ENCODE measurements at regions not wholly inside any gene's neighbourhood (a gene's known extent, or its start where the extent isn't known, plus 50 kb on each side); places are given as distances from the start of the nearest gene placed in this dataset.

- TF ChIP-seq CTCF (IDR thresholded peaks at IDR 0.05): no peak
- TF ChIP-seq POLR2A (IDR thresholded peaks at IDR 0.05; ENCODE audit: low read depth): no peak
- TF ChIP-seq EP300 (IDR thresholded peaks at IDR 0.05): no peak
Measured at GRCh38 chr12:69014047-69014446, 81.1 kb upstream of the CPM start.

All from esophagus muscularis mucosa (tissue), 4 donors.